ENCODE measurements at regions not wholly inside any gene's neighbourhood (a gene's known extent, or its start where the extent isn't known, plus 50 kb on each side); places are given as distances from the start of the nearest gene placed in this dataset.

DNA sequence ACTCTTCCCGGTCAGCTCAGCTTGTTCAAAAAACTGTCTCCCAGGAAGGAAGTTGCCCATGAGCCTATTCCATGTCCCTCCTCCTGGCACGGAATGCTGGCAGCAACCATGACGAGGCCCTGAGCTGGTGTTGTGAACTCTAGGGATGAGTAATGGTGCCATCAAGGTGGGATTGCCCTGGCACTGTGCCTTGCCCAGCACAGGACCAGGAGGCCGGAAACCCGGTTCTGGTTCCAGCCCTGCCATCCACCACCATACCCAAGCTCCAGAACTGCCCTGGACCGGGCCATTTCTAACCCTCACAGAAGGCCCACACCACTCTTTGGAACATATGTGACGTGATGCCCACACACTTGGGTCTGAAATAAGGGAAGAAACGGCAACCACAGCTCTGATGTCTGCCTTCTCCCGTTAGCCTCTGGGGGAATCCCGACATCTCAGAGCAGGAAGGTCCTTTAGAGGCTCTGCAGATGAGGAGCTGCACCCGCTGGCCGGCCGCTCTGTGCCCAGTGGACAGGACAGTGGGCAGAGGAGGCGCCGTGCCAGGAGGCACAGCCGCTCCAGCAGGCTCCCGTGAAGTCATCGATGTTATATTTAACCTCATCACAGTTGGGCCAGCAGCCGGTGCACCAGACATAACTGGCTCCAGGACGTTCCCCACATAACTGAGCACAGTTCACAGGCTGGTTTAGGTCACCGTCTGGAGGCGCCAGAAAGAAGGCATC is 462.1 kb upstream of the ID2 start:
- DNase-seq (ENCODE audit: low read depth, low spot score): no peak

GRCh38 chr2:8222979-8223694 is 458.7 kb upstream of the ID2 start:
- DNase-seq (ENCODE audit: low read depth, low spot score): no peak

DNA sequence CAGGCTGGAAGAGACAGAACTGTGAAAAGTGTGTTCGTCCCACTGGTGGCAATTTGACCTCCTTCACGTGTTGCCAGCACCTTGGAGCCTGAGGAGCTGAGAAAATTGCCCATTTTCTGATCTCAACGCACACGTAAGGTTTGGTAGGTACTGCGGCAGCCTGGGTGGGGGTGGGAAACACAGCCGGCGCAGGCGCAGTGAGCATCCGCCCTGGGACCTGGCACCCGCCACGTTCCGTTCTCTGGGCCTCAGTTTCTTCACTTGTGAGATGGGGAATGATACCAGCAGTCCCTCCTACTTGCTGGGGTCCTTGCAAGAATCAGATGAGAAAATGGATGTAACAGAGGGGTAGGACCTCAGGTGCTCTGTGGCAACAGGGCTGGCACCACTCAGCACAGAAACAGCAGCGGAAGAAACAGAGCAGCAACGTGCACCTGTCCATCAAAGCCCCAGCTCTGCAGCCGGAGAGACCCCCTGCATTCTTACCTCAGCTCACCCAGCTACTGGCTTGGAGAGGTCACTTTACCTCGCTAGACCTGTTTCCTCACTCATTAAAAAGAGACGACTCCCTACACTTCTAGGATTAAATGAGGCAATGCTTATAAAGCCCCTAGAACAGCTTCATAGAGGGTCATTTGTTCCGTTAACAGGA is 458.0 kb upstream of the ID2 start:
- DNase-seq (ENCODE audit: low read depth, low spot score): no peak

GRCh38 chr2:8224347-8225190 is 457.3 kb upstream of the ID2 start:
- no peak for DNase-seq (ENCODE audit: low read depth, low spot score)

DNA sequence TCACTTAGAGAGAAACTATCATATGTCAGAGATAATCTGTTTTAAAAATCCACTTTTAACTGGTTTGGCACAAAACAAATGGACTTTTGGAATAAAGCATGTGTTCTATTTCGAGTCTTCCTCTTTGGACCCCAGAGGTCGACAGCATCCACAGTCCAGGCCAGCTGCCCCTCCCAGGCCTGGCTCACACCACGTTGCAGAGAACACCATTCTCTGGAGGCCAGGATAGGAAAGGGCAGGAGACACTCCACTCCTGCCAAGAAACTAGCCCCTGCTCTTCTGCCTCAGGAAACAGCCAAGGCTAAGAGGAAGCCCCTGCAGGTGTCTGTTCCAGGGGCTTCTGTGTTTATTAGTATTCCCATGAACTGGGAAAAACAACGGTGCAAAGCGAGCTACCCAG is 456.6 kb upstream of the ID2 start:
- no peak for DNase-seq (ENCODE audit: low read depth, low spot score)

- DNase-seq (ENCODE audit: low read depth, low spot score): no peak
Observed at GRCh38 chr2:8225798-8226197, 456.1 kb upstream of the ID2 start.

GRCh38 chr2:8229546-8229986 is 452.3 kb upstream of the ID2 start:
- DNase-seq (ENCODE audit: low read depth, low spot score): no peak

GRCh38 chr2:8230466-8230865 is 451.4 kb upstream of the ID2 start:
- no peak for DNase-seq (ENCODE audit: low read depth, low spot score)

DNA sequence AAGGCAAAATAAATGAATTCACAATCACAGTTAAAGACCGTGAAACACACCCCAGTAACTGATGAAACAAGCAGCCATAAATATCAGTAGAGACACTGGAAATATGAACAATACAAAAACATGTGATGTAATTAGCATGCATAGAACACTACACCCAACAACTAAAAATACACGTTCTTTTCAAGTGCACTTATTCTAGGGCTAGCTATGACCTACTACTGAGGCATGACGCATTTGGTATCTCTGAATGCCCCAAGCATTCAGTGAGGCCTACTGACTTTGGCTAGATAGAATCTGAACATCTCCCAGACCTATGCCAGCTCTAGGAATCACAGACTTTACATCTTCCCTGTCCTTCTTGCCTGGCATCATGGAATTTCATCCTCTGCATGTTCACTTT is 450.0 kb upstream of the ID2 start:
- DNase-seq (ENCODE audit: low read depth, low spot score): no peak

- DNase-seq (ENCODE audit: low read depth, low spot score): no peak
Observed at GRCh38 chr2:8232871-8233270, 449.0 kb upstream of the ID2 start.

- DNase-seq (ENCODE audit: low read depth, low spot score): no peak
Observed at GRCh38 chr2:8234253-8234652, 447.6 kb upstream of the ID2 start.

DNA sequence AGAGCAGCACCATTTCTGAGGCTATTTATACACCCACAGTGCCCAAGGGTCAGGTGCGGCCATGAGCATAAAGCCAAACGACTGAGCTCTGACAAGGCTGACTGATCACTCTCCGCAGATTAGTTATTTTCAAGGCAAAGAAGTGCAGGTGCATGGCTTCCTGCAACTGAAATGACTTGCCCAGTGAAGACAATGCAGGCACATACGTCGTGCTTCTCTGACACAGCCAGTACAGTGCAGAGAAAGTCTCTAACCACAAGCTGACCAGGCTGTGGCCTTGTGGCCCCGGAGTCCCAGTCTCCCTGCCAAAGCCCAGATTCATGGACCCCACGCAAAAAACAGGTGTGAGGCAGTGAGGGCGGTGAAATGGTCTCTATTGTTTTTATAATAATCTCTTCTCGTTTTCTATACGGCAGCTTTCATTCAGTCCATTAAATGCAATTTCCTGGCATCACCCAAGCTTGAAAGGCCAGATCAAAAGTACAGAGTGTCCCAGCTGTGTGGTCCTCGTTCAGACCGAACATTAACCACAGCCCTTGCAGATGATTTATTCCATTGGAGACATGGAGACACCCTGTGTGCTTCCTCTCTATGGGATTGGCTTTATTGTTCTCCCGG is 447.0 kb upstream of the ID2 start:
- DNase-seq (ENCODE audit: low read depth, low spot score): no peak

GRCh38 chr2:8235419-8235818 is 446.4 kb upstream of the ID2 start:
- DNase-seq (ENCODE audit: low read depth, low spot score): no peak

- no peak for DNase-seq (ENCODE audit: low read depth, low spot score)
Observed at GRCh38 chr2:8236391-8236790, 445.5 kb upstream of the ID2 start.

- DNase-seq (ENCODE audit: low read depth, low spot score): no peak
Observed at GRCh38 chr2:8238521-8239230, 443.2 kb upstream of the ID2 start.

GRCh38 chr2:8239531-8240088 is 442.2 kb upstream of the ID2 start:
- DNase-seq (ENCODE audit: low read depth, low spot score): no peak

- no peak for DNase-seq (ENCODE audit: low read depth, low spot score)
Observed at GRCh38 chr2:8241317-8241716, 440.5 kb upstream of the ID2 start.

GRCh38 chr2:8242739-8243138 is 439.1 kb upstream of the ID2 start:
- no peak for DNase-seq (ENCODE audit: low read depth, low spot score)

GRCh38 chr2:8243748-8244400 is 438.0 kb upstream of the ID2 start:
- no peak for DNase-seq (ENCODE audit: low read depth, low spot score)

- no peak for DNase-seq (ENCODE audit: low read depth, low spot score)
Observed at GRCh38 chr2:8244639-8245038, 437.2 kb upstream of the ID2 start.

All from iPS DF 19.7 (cell line).